K562 (cell line): ENCODE measurements at regions not wholly inside any gene's neighbourhood (a gene's known extent, or its start where the extent isn't known, plus 50 kb on each side); places are given as distances from the start of the nearest gene placed in this dataset.

Source experiments
- CBFA2T2 ChIP-seq: fragments of 450-650 bp; conservative IDR thresholded peaks from 2 replicates; pipeline ENCODE4 v1.6.1; 2017; ENCODE audit warnings: mild to moderate bottlenecking
- ELF2 ChIP-seq: fragments of 250-450 bp; sonication (Bioruptor Pico); IDR thresholded peaks from 2 replicates; pipeline ENCODE4 v1.5.0; 2021; ENCODE audit warnings: mild to moderate bottlenecking
- ETS2 ChIP-seq: IDR thresholded peaks from 2 replicates; pipeline ENCODE4 v1.6.1; 2016; ENCODE audit warnings: borderline replicate concordance, missing genetic modification characterization, mild to moderate bottlenecking, moderate library complexity, missing compliant biosample characterization; ENCODE audit not compliant: poor library complexity, severe bottlenecking
- FOXP4 ChIP-seq: sonication (generic); formaldehyde crosslinking; IDR thresholded peaks from 2 replicates; pipeline ENCODE4 v1.8.0; 2022; ENCODE audit warnings: mild to moderate bottlenecking, missing genetic modification reagents, borderline replicate concordance
- PBX2 ChIP-seq, 2 experiments: IDR thresholded peaks in 1 of 2; conservative IDR thresholded peaks in 1 of 2; 2 replicates each; pipeline ENCODE4 v1.6.1; 2016; ENCODE audit warnings: low read depth in 2 of 2, mild to moderate bottlenecking in 1 of 2, missing compliant biosample characterization in 1 of 2, missing genetic modification characterization in 1 of 2, moderate library complexity in 1 of 2
- RNF219 ChIP-seq: fragments of 250-450 bp; sonication (Bioruptor Pico); IDR thresholded peaks from 2 replicates; pipeline ENCODE4 v1.5.0; 2022; ENCODE audit warnings: mild to moderate bottlenecking
- TEAD2 ChIP-seq: fragments of 450-650 bp; IDR thresholded peaks from 2 replicates; pipeline ENCODE4 v1.6.1; 2016; ENCODE audit warnings: missing genetic modification characterization, control low read depth, missing compliant biosample characterization
- TF ChIP-seq, protein P1 (sequence below): sonication (generic); formaldehyde crosslinking; IDR thresholded peaks from 2 replicates; pipeline ENCODE4 v1.8.0; 2023; ENCODE audit warnings: missing genetic modification reagents, mild to moderate bottlenecking, borderline replicate concordance
- TF ChIP-seq, protein P2 (sequence below), 2 experiments: fragments of 450-650 bp; conservative IDR thresholded peaks; 2 replicates each; pipeline ENCODE4 v1.6.1; 2017; ENCODE audit warnings: mild to moderate bottlenecking in 2 of 2, moderate library complexity in 2 of 2

GRCh38 chr2:120821446-120822160 is 85.9 kb downstream of the GLI2 start (continued):
- no peak for TF ChIP-seq FOXP4
- no peak for TF ChIP-seq RNF219 (CRISPR knock-in tag)
- TF ChIP-seq, protein P1, sequence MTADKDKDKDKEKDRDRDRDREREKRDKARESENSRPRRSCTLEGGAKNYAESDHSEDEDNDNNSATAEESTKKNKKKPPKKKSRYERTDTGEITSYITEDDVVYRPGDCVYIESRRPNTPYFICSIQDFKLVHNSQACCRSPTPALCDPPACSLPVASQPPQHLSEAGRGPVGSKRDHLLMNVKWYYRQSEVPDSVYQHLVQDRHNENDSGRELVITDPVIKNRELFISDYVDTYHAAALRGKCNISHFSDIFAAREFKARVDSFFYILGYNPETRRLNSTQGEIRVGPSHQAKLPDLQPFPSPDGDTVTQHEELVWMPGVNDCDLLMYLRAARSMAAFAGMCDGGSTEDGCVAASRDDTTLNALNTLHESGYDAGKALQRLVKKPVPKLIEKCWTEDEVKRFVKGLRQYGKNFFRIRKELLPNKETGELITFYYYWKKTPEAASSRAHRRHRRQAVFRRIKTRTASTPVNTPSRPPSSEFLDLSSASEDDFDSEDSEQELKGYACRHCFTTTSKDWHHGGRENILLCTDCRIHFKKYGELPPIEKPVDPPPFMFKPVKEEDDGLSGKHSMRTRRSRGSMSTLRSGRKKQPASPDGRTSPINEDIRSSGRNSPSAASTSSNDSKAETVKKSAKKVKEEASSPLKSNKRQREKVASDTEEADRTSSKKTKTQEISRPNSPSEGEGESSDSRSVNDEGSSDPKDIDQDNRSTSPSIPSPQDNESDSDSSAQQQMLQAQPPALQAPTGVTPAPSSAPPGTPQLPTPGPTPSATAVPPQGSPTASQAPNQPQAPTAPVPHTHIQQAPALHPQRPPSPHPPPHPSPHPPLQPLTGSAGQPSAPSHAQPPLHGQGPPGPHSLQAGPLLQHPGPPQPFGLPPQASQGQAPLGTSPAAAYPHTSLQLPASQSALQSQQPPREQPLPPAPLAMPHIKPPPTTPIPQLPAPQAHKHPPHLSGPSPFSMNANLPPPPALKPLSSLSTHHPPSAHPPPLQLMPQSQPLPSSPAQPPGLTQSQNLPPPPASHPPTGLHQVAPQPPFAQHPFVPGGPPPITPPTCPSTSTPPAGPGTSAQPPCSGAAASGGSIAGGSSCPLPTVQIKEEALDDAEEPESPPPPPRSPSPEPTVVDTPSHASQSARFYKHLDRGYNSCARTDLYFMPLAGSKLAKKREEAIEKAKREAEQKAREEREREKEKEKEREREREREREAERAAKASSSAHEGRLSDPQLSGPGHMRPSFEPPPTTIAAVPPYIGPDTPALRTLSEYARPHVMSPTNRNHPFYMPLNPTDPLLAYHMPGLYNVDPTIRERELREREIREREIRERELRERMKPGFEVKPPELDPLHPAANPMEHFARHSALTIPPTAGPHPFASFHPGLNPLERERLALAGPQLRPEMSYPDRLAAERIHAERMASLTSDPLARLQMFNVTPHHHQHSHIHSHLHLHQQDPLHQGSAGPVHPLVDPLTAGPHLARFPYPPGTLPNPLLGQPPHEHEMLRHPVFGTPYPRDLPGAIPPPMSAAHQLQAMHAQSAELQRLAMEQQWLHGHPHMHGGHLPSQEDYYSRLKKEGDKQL (CRISPR knock-in tag): no peak
- TF ChIP-seq PBX2 (CRISPR knock-in tag; IDR thresholded peaks at IDR 0.05; ENCODE audit: low read depth): no peak
- no peak for TF ChIP-seq PBX2 (tag; conservative IDR thresholded peaks at IDR 0.05; ENCODE audit: low read depth)
- TF ChIP-seq, protein P2, sequence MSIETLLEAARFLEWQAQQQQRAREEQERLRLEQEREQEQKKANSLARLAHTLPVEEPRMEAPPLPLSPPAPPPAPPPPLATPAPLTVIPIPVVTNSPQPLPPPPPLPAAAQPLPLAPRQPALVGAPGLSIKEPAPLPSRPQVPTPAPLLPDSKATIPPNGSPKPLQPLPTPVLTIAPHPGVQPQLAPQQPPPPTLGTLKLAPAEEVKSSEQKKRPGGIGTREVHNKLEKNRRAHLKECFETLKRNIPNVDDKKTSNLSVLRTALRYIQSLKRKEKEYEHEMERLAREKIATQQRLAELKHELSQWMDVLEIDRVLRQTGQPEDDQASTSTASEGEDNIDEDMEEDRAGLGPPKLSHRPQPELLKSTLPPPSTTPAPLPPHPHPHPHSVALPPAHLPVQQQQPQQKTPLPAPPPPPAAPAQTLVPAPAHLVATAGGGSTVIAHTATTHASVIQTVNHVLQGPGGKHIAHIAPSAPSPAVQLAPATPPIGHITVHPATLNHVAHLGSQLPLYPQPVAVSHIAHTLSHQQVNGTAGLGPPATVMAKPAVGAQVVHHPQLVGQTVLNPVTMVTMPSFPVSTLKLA (conservative IDR thresholded peaks at IDR 0.05): no peak
- no peak for TF ChIP-seq CBFA2T2
- TF ChIP-seq ELF2 (CRISPR knock-in tag): no peak
- TF ChIP-seq TEAD2 (tag): no peak
- TF ChIP-seq ETS2 (tag): no peak
